A549 (cell line): ENCODE measurements at regions not wholly inside any gene's neighbourhood (a gene's known extent, or its start where the extent isn't known, plus 50 kb on each side); places are given as distances from the start of the nearest gene placed in this dataset.

Experiments used
- ATAC-seq, 2 experiments: fragments of 200-7000 bp in 1 of 2; fragments of >200 bp in 1 of 2; cut with Nextera tagmentation in 1 of 2; cut with Tn5 transposase in 1 of 2; 3 replicates each; pipeline versions ENCODE4 v1.8.0 to v1.9.1; 2018 to 2020; ENCODE audit warnings: mild to moderate bottlenecking in 1 of 2, moderate library complexity in 1 of 2
- CTCF ChIA-PET: fragments of 300-600 bp; sonication (Branson Sonifier 250); formaldehyde crosslinking; extraction: SDS; loops from one replicate; lab custom pipeline; 2021; ENCODE audit warnings: antibody characterized with exemption, inconsistent platforms; lab: Yijun Ruan, JAX
- POLR2A ChIA-PET: fragments of 350-600 bp; formaldehyde crosslinking; extraction: SDS; loops from one replicate; lab custom pipeline; 2021; ENCODE audit warnings: antibody characterized with exemption, inconsistent platforms; lab: Yijun Ruan, JAX
- DNase-seq, 2 experiments: peaks; one replicate each; pipeline versions ENCODE4 v3.0.0 to v3.0.0-alpha.2; 2011 to 2016; ENCODE audit warnings: low read depth in 1 of 2, low spot score in 1 of 2
- FAIRE-seq: peaks from 2 replicates; lab custom pipeline; 2011; peaks lifted over from hg19 to GRCh38; lab: Jason Lieb, UNC
- H3K27ac ChIP-seq, 2 experiments: fragments of >200 bp; sonication (Bioruptor Twin); formaldehyde crosslinking; 3 replicates each; pipeline ENCODE4 v1.5.1; 2016 to 2017
- H3K4me1 ChIP-seq: fragments of >200 bp; sonication (Bioruptor Twin); formaldehyde crosslinking; 3 replicates; pipeline ENCODE4 v1.6.1; 2016
- H3K4me2 ChIP-seq: fragments of >200 bp; sonication (Bioruptor Twin); formaldehyde crosslinking; 3 replicates; pipeline ENCODE4 v1.6.1; 2016
- H3K4me3 ChIP-seq: fragments of >200 bp; sonication (Bioruptor Twin); formaldehyde crosslinking; 3 replicates; pipeline ENCODE4 v1.5.1; 2016
- H3K9me3 ChIP-seq: fragments of >200 bp; sonication (Bioruptor Twin); formaldehyde crosslinking; 3 replicates; pipeline ENCODE4 v1.6.1; 2016
- BCL3 ChIP-seq: fragments of >200 bp; sonication (Bioruptor Twin); formaldehyde crosslinking; IDR thresholded peaks from 3 replicates; pipeline ENCODE4 v1.6.1; 2016
- CBX8 ChIP-seq: fragments of 200-600 bp; sonication (generic); IDR thresholded peaks from 2 replicates; pipeline ENCODE4 v1.6.1; 2016
- CHD2 ChIP-seq: fragments of 150-350 bp; IDR thresholded peaks from 2 replicates; pipeline ENCODE4 v1.6.1; 2014; ENCODE audit warnings: low read length; ENCODE audit not compliant: partially characterized antibody
- CHD4 ChIP-seq: fragments of 200-600 bp; sonication (generic); IDR thresholded peaks from 2 replicates; pipeline ENCODE4 v1.6.1; 2016; ENCODE audit warnings: antibody characterized with exemption, mild to moderate bottlenecking, borderline replicate concordance
- EHF ChIP-seq: fragments of 250-450 bp; sonication (Bioruptor Pico); IDR thresholded peaks from 2 replicates; pipeline ENCODE4 v1.5.0; 2020; ENCODE audit warnings: mild to moderate bottlenecking
- FOSL2 ChIP-seq, 2 experiments: fragments of 450-650 bp in 1 of 2; fragments of >200 bp in 1 of 2; sonication (Bioruptor Twin) in 1 of 2; formaldehyde crosslinking; IDR thresholded peaks; 2 replicates each; pipeline versions ENCODE4 v1.5.0 to v1.6.1; 2016 to 2020; ENCODE audit warnings: mild to moderate bottlenecking in 1 of 2, moderate library complexity in 1 of 2
- HDAC2 ChIP-seq: fragments of 200-600 bp; sonication (generic); IDR thresholded peaks from 2 replicates; pipeline ENCODE4 v1.6.1; 2016
- HMGXB4 ChIP-seq: fragments of 250-450 bp; sonication (Bioruptor Pico); IDR thresholded peaks from 2 replicates; pipeline ENCODE4 v1.5.0; 2021; ENCODE audit warnings: mild to moderate bottlenecking, moderate library complexity, borderline replicate concordance
- JUN ChIP-seq, 2 experiments: fragments of >200 bp; sonication (Bioruptor Twin); formaldehyde crosslinking; IDR thresholded peaks; 2 replicates in 1 of 2; 3 replicates in 1 of 2; pipeline ENCODE4 v1.6.1; 2016 to 2017
- JUNB ChIP-seq: fragments of >200 bp; sonication (Bioruptor Twin); formaldehyde crosslinking; IDR thresholded peaks from 2 replicates; pipeline ENCODE4 v1.6.1; 2016
- KDM1A ChIP-seq: fragments of 200-600 bp; sonication (generic); IDR thresholded peaks from 2 replicates; pipeline ENCODE4 v1.6.1; 2016; ENCODE audit warnings: low read depth, mild to moderate bottlenecking
- MAX ChIP-seq: IDR thresholded peaks from 2 replicates; pipeline ENCODE4 v1.6.1; 2012
- RAD21 ChIP-seq, 2 experiments: fragments of >200 bp in 1 of 2; sonication (Bioruptor Twin) in 1 of 2; formaldehyde crosslinking in 1 of 2; IDR thresholded peaks in 1 of 2; conservative IDR thresholded peaks in 1 of 2; 2 replicates in 1 of 2; 3 replicates in 1 of 2; pipeline ENCODE4 v1.6.1; 2012 to 2018; ENCODE audit warnings: inconsistent platforms in 1 of 2
- RCOR1 ChIP-seq: fragments of 150-350 bp; IDR thresholded peaks from 2 replicates; pipeline ENCODE4 v1.6.1; 2014; ENCODE audit warnings: antibody characterized with exemption, low read length, low read depth
- REST ChIP-seq: fragments of 200-600 bp; sonication (generic); IDR thresholded peaks from 2 replicates; pipeline ENCODE4 v1.6.1; 2016; ENCODE audit warnings: antibody characterized with exemption, mild to moderate bottlenecking, moderate library complexity
- ZFP36 ChIP-seq: fragments of 450-650 bp; IDR thresholded peaks from 2 replicates; pipeline ENCODE4 v1.6.1; 2014; ENCODE audit warnings: borderline replicate concordance; ENCODE audit not compliant: partially characterized antibody
- whole genome bisulfite sequencing: methylation state at CpG from one replicate; pipeline ENCODE4 v1.1.6; 2017; ENCODE audit errors: missing lambda C conversion rate; 5-methylcytosine and 5-hydroxymethylcytosine counted together

GRCh38 chr22:45072322-45072903 lies 62.6 kb upstream of the PHF21B start:
- Histone ChIP-seq H3K4me2 (peak overlapping the region; percentile 89), H3K27ac (peak overlapping the region in 1 of 2 experiments; percentile 42; a peak in 3 of 6 replicates), H3K9me3 (no peaks in the 10 kb centered on the region; the same call in 2 of the 3 replicates), H3K4me1 (peaks cover 14% of the 10 kb centered on the region), H3K4me3 (peak overlapping the region; percentile 31; the same call in 2 of the 3 replicates)
- peak; percentile 52 to 71 for DNase-seq
- ChIA-PET CTCF (no interaction called here), POLR2A (no interaction called here)
- ATAC-seq: peak; percentile 83 to 91
- 0 out of 2 replicates have a peak, but pooled peaks have one; percentile 16 for TF ChIP-seq JUNB
- TF ChIP-seq FOSL2 (IDR thresholded peaks at IDR 0.05): no peak
- peak; percentile 61 for TF ChIP-seq FOSL2 (CRISPR knock-in tag; IDR thresholded peaks at IDR 0.05)
- no peak for TF ChIP-seq KDM1A
- no peak for FAIRE-seq
- 8% methylated on average over 10 of the region's 17 CpGs for whole genome bisulfite sequencing

- H3K4me2 ChIP-seq: peak overlapping the region; percentile 89; the same call in 2 of the 3 replicates
- CTCF ChIA-PET: interaction anchor here (0.6 to 0.7 kb wide), 2 partner anchors 56 to 106 kb away, joined by 3 read pairs; no protein-coding TSS in a partner anchor
Measured at GRCh38 chr22:45073064-45073463, 63.3 kb upstream of the PHF21B start.

GRCh38 chr22:45077286-45077685 lies 67.5 kb upstream of the PHF21B start:
- no peak for FAIRE-seq
- POLR2A ChIA-PET: no interaction called here

More at GRCh38 chr22:45073064-45073463, 63.3 kb upstream of the PHF21B start:
- FAIRE-seq (no peak), DNase-seq (no peak), ATAC-seq (no peak)
- Histone ChIP-seq H3K27ac (peak overlapping the region in 1 of 2 experiments; percentile 42; a peak in 2 of 6 replicates), H3K4me3 (no peak overlapping the region), H3K9me3 (no peaks in the 10 kb centered on the region; the same call in 2 of the 3 replicates), H3K4me1 (peaks cover 14% of the 10 kb centered on the region)
- TF ChIP-seq HMGXB4 (CRISPR knock-in tag) (no peak), JUN (IDR thresholded peaks at IDR 0.05) (no peak), HDAC2 (no peak), MAX (no peak)
- WGBS: 80% methylated on average over 5 of the region's 5 CpGs
- POLR2A ChIA-PET: no interaction called here

More at GRCh38 chr22:45077286-45077685, 67.5 kb upstream of the PHF21B start:
- TF ChIP-seq EHF (CRISPR knock-in tag): no peak
- no peak for TF ChIP-seq CHD2
- no peak for TF ChIP-seq CHD4
- TF ChIP-seq RCOR1: no peak
- no peak for TF ChIP-seq BCL3
- TF ChIP-seq JUN (IDR thresholded peaks at IDR 0.05): no peak
- TF ChIP-seq ZFP36: no peak
- no peak for TF ChIP-seq MAX
- TF ChIP-seq REST: no peak
- no peak for TF ChIP-seq CBX8
- no peak for TF ChIP-seq RAD21 (conservative IDR thresholded peaks at IDR 0.05 in 1 of 2, IDR thresholded peaks at IDR 0.05 in 1 of 2)
- no peak overlapping the region for H3K27ac ChIP-seq
- ATAC-seq (no peak), DNase-seq (no peak)
- WGBS: 36% methylated on average over 12 of the region's 14 CpGs
- H3K9me3 ChIP-seq: no peaks in the 10 kb centered on the region
- no peak overlapping the region for H3K4me2 ChIP-seq
- CTCF ChIA-PET: interaction anchor here (0.6 to 1.1 kb wide), 5 partner anchors 9 to 268 kb away, joined by 3 to 4 read pairs (median 3); no protein-coding TSS in a partner anchor
- H3K4me1 ChIP-seq: peaks cover 9% of the 10 kb centered on the region
- H3K4me3 ChIP-seq: no peak overlapping the region
